ENCODE measurements at regions not wholly inside any gene's neighbourhood (a gene's known extent, or its start where the extent isn't known, plus 50 kb on each side); places are given as distances from the start of the nearest gene placed in this dataset.

- Histone ChIP-seq H3K27ac (ENCODE audit: insufficient read depth, low read depth, low read length) (no peak overlapping the region), H3K9me3 (replicated peaks; ENCODE audit: control insufficient read depth, insufficient read depth, low read length) (peaks cover 11% of the 10 kb centered on the region), H3K27me3 (ENCODE audit: control insufficient read depth in 2 of 2, insufficient read depth in 2 of 2, low read length in 2 of 2) (no peaks in the 10 kb centered on the region), H4K20me1 (replicated peaks; ENCODE audit: control insufficient read depth, extremely low read depth, insufficient read depth, low read length) (no peaks in the 10 kb centered on the region), H3K4me2 (ENCODE audit: insufficient read depth, low read length) (no peak overlapping the region), H2AFZ (ENCODE audit: low read depth, low read length) (no peak overlapping the region), H3K4me3 (replicated peaks in 1 of 3; ENCODE audit: insufficient read depth in 1 of 3, low read depth in 1 of 3, low read length in 3 of 3) (no peak overlapping the region), H3K9me1 (replicated peaks; ENCODE audit: control insufficient read depth, extremely low read depth, insufficient read depth, low read length) (no peaks in the 10 kb centered on the region), H3K79me2 (ENCODE audit: control insufficient read depth, insufficient read depth, low read length) (no peaks in the 10 kb centered on the region), H3K36me3 (ENCODE audit: control insufficient read depth in 2 of 2, extremely low read depth in 1 of 2, insufficient read depth in 2 of 2, low read length in 2 of 2) (no peaks in the 10 kb centered on the region), H3K4me1 (ENCODE audit: control insufficient read depth, extremely low read depth, insufficient read depth, low read length) (no peaks in the 10 kb centered on the region), H3K9ac (replicated peaks; ENCODE audit: extremely low read depth, insufficient read depth, low read length) (no peak overlapping the region)
- FAIRE-seq (no peak), DNase-seq (ENCODE audit: low read depth, low spot score) (no peak)
- CTCF ChIA-PET = no interaction called here
- intact Hi-C loops (cut with micrococcal nuclease) = no loop called here
- TF ChIP-seq MAX (IDR thresholded peaks at IDR 0.05; ENCODE audit: insufficient read depth, insufficient read length) (no peak), FOS (IDR thresholded peaks at IDR 0.05; ENCODE audit: borderline replicate concordance, insufficient read depth, low read length) (no peak), MYC (IDR thresholded peaks at IDR 0.05; ENCODE audit: low read depth, low read length) (no peak), CTCF (IDR thresholded peaks at IDR 0.05; ENCODE audit: extremely low read depth in 1 of 2, insufficient read depth in 1 of 2, low read depth in 1 of 2, low read length in 2 of 2) (no peak), EZH2 (IDR thresholded peaks at IDR 0.05; ENCODE audit: borderline replicate concordance, low read depth, low read length, severe bottlenecking) (no peak), POLR2AphosphoS5 (IDR thresholded peaks at IDR 0.05; ENCODE audit: insufficient read depth, low read depth, low read length) (no peak), POLR2A (IDR thresholded peaks at IDR 0.05; ENCODE audit: low read depth, low read length) (no peak), JUN (IDR thresholded peaks at IDR 0.05; ENCODE audit: borderline replicate concordance, insufficient read depth, insufficient read length, low read depth) (no peak), GATA2 (IDR thresholded peaks at IDR 0.05; ENCODE audit: insufficient read depth, insufficient read length, low read depth, low read length) (no peak)
- dilution Hi-C loops (cut with MboI; ENCODE audit: extremely low pct_ligation_motif_present, low sequenced_read_pairs) = no loop called here
- POLR2A ChIA-PET = no interaction called here
- no TSS peak for BruUV-seq (replicated peaks)
Measured at GRCh38 chr2:443216-443615, 155.3 kb upstream of the ALKAL2 start.

Data from endothelial cell of umbilical vein (primary cell).